H9 (cell line): ENCODE measurements at regions not wholly inside any gene's neighbourhood (a gene's known extent, or its start where the extent isn't known, plus 50 kb on each side); places are given as distances from the start of the nearest gene placed in this dataset.
A peak's percentile ranks its signal among the peaks of the same experiment; 100 is the strongest.

Source experiments
- DNase-seq: peaks from one replicate; pipeline ENCODE4 v3.0.0-alpha.2; 2017
- H2AFZ ChIP-seq: one replicate; pipeline ENCODE4 v1.6.1; 2013; ENCODE audit warnings: mild to moderate bottlenecking, low read length, control low read depth, moderate library complexity
- H2AK5ac ChIP-seq: 2 replicates; pipeline ENCODE4 v1.6.1; 2013; ENCODE audit warnings: low read length, control low read depth, mixed read lengths; ENCODE audit not compliant: insufficient read length
- H2BK120ac ChIP-seq: one replicate; pipeline ENCODE4 v1.6.1; 2013; ENCODE audit warnings: low read depth, mild to moderate bottlenecking, low read length, control low read depth, inconsistent platforms; ENCODE audit not compliant: poor library complexity, severe bottlenecking
- H2BK12ac ChIP-seq: 2 replicates; pipeline ENCODE4 v1.6.1; 2013; ENCODE audit warnings: low read length, control low read depth, mixed read lengths, low read depth; ENCODE audit not compliant: insufficient read length
- H2BK15ac ChIP-seq: 2 replicates; pipeline ENCODE4 v1.6.1; 2013; ENCODE audit warnings: low read depth, low read length, control low read depth
- H2BK20ac ChIP-seq: one replicate; pipeline ENCODE4 v1.6.1; 2013; ENCODE audit warnings: low read depth, mild to moderate bottlenecking, low read length, control low read depth, inconsistent platforms; ENCODE audit not compliant: poor library complexity, severe bottlenecking
- H2BK5ac ChIP-seq: 2 replicates; pipeline ENCODE4 v1.6.1; 2013; ENCODE audit warnings: low read length, control low read depth, mixed read lengths; ENCODE audit not compliant: insufficient read length
- H3K14ac ChIP-seq: 2 replicates; pipeline ENCODE4 v1.6.1; 2013; ENCODE audit warnings: low read length, control low read depth; ENCODE audit not compliant: insufficient read depth
- H3K18ac ChIP-seq: 2 replicates; pipeline ENCODE4 v1.6.1; 2013; ENCODE audit warnings: low read depth, mild to moderate bottlenecking, mixed read lengths, low read length, control low read depth; ENCODE audit not compliant: insufficient read length
- H3K23ac ChIP-seq: 2 replicates; pipeline ENCODE4 v1.6.1; 2013; ENCODE audit warnings: low read length, control low read depth, mixed read lengths, low read depth; ENCODE audit not compliant: insufficient read length
- H3K23me2 ChIP-seq: 2 replicates; pipeline ENCODE4 v1.6.1; 2013; ENCODE audit warnings: low read depth, mild to moderate bottlenecking, mixed read lengths, low read length, control low read depth; ENCODE audit not compliant: insufficient read length, poor library complexity, severe bottlenecking
- H3K27ac ChIP-seq: 2 replicates; pipeline ENCODE4 v1.5.1; 2013; ENCODE audit warnings: low read length, control low read depth, mixed read lengths, low read depth; ENCODE audit not compliant: insufficient read length
- H3K27me3 ChIP-seq: 2 replicates; pipeline ENCODE4 v1.6.1; 2013; ENCODE audit warnings: low read length, control low read depth, inconsistent platforms; ENCODE audit not compliant: insufficient read depth
- H3K4ac ChIP-seq: 2 replicates; pipeline ENCODE4 v1.6.1; 2013; ENCODE audit warnings: low read depth, mild to moderate bottlenecking, control low read depth, inconsistent platforms, low read length, moderate library complexity
- H3K4me1 ChIP-seq: 2 replicates; pipeline ENCODE4 v1.6.1; 2013; ENCODE audit warnings: low read length, control low read depth, inconsistent platforms; ENCODE audit not compliant: insufficient read depth
- H3K4me2 ChIP-seq: 2 replicates; pipeline ENCODE4 v1.6.1; 2013; ENCODE audit warnings: low read length, control low read depth, mixed read lengths; ENCODE audit not compliant: insufficient read length, insufficient read depth
- H3K56ac ChIP-seq: 2 replicates; pipeline ENCODE4 v1.6.1; 2013; ENCODE audit warnings: low read depth, mild to moderate bottlenecking, mixed read lengths, low read length, control low read depth; ENCODE audit not compliant: insufficient read length
- H3K79me1 ChIP-seq: 2 replicates; pipeline ENCODE4 v1.6.1; 2013; ENCODE audit warnings: low read depth, mild to moderate bottlenecking, moderate library complexity, low read length, control low read depth, inconsistent platforms; ENCODE audit not compliant: insufficient read depth, poor library complexity, severe bottlenecking
- H3K79me2 ChIP-seq: 2 replicates; pipeline ENCODE4 v1.6.1; 2013; ENCODE audit warnings: low read length, control low read depth, inconsistent platforms; ENCODE audit not compliant: insufficient read depth
- H3K9ac ChIP-seq: 2 replicates; pipeline ENCODE4 v1.6.1; 2013; ENCODE audit warnings: low read length, control low read depth, mixed read lengths; ENCODE audit not compliant: insufficient read length; ENCODE audit errors: extremely low read depth
- H3K9me3 ChIP-seq: one replicate; pipeline ENCODE4 v1.6.1; 2013; ENCODE audit warnings: low read depth, low read length, inconsistent platforms; ENCODE audit not compliant: control insufficient read depth
- H3T11ph ChIP-seq: one replicate; pipeline ENCODE4 v1.6.1; 2013; ENCODE audit warnings: mild to moderate bottlenecking, low read length, control low read depth, inconsistent platforms
- H4K20me1 ChIP-seq: one replicate; pipeline ENCODE4 v1.6.1; 2013; ENCODE audit not compliant: control insufficient read depth, insufficient read length, insufficient read depth
- H4K5ac ChIP-seq: 2 replicates; pipeline ENCODE4 v1.6.1; 2013; ENCODE audit warnings: low read depth, mild to moderate bottlenecking, mixed read lengths, low read length, control low read depth; ENCODE audit not compliant: insufficient read length
- H4K8ac ChIP-seq: replicated peaks from 2 replicates; pipeline ENCODE4 v1.6.1; 2013; ENCODE audit warnings: low read length, control low read depth, mixed read lengths, low read depth; ENCODE audit not compliant: insufficient read length
- H4K91ac ChIP-seq: 2 replicates; pipeline ENCODE4 v1.6.1; 2013; ENCODE audit warnings: low read depth, mild to moderate bottlenecking, moderate library complexity, mixed read lengths, low read length, control low read depth; ENCODE audit not compliant: insufficient read length
- H3K27ac Mint-ChIP-seq, 3 experiments: 2 replicates in 2 of 3; 3 replicates in 1 of 3; pipeline ENCODE4 v1.8.0; 2020 to 2021; ENCODE audit warnings: mixed read lengths in 3 of 3, mild to moderate bottlenecking in 1 of 3, moderate library complexity in 1 of 3
- H3K27me3 Mint-ChIP-seq: 2 replicates; pipeline ENCODE4 v1.8.0; 2021; ENCODE audit warnings: low read depth, mild to moderate bottlenecking, moderate library complexity, mixed read lengths
- H3K36me3 Mint-ChIP-seq, 3 experiments: 2 replicates in 2 of 3; 3 replicates in 1 of 3; pipeline ENCODE4 v1.8.0; 2020 to 2021; ENCODE audit warnings: low read depth in 3 of 3, mixed read lengths in 3 of 3; ENCODE audit not compliant: insufficient read depth in 1 of 3
- H3K4me1 Mint-ChIP-seq, 2 experiments: 2 replicates each; pipeline ENCODE4 v1.8.0; 2020; ENCODE audit warnings: mixed read lengths in 2 of 2
- H3K4me3 Mint-ChIP-seq, 2 experiments: 2 replicates in 1 of 2; 3 replicates in 1 of 2; pipeline ENCODE4 v1.8.0; 2020 to 2021; ENCODE audit warnings: mild to moderate bottlenecking in 2 of 2, mixed read lengths in 2 of 2, moderate library complexity in 1 of 2
- H3K9me3 Mint-ChIP-seq, 2 experiments: 2 replicates in 1 of 2; 3 replicates in 1 of 2; pipeline ENCODE4 v1.8.0; 2020; ENCODE audit warnings: mild to moderate bottlenecking in 2 of 2, mixed read lengths in 2 of 2, moderate library complexity in 1 of 2
- WGBS: extraction: QIAGEN DNeasy Blood & Tissue Kit; methylation state at CpG from one replicate; pipeline ENCODE4 v1.1.7; 2013; ENCODE audit warnings: missing lambda C conversion rate, low lambda C conversion rate, mixed read lengths; ENCODE audit not compliant: insufficient read length; ENCODE audit errors: extremely low coverage; 5-methylcytosine and 5-hydroxymethylcytosine counted together
- TF ChIP-seq, protein P1 (sequence below): fragments of 200-600 bp; sonication (generic); conservative IDR thresholded peaks from 3 replicates; pipeline ENCODE4 v1.8.0; 2021; ENCODE audit warnings: antibody characterized with exemption, mild to moderate bottlenecking

DNA sequence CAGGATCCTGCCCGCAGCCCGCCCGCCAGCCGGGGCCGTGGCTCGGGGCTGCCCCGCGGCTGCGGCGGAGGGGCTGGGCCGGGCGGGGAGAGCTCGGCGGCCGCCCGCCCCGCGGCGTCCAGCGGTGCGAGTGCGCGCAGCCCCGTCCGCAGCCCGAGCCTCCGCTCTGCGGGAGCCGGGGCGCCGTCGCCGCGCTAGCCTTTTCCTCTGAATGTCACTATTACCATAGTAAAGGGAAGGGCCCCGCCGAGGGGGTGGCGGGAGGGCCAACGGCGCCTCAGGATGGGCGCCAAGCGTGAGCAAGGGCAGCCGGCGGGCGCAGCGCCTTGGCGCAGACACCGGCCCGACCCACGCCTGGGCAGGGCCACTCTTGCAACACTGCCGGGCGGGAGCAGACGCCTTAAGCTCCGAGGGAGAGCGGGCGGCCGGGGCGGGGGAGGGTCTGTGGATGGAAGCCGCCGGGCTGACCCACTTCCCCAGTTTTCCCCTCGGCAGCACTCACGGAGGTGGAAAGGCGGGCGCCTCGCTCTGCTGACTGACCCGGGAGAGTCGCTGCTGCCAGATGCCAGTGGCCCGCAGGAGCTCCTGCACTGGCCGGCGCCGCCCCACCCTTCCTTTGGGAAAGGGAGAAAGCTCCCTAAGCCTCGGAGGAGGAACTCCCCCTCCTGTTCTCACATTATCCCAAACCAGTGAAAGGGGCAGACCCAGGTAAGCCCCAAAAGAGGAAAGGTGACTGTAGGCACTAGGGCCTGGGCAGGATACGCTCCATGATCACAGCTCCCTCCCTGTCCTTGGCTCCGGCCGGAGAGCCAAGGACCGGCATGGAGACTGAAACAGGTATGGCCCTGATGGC lies 329.4 kb downstream of the HNRNPD start:
- Mint-ChIP-seq H3K36me3 (no peaks in the 10 kb centered on the region; a peak in 1 of 7 replicates), H3K9me3 (no peaks in the 10 kb centered on the region), H3K27me3 (peaks cover 61% of the 10 kb centered on the region), H3K4me3 (peak overlapping the region; percentile 68 to 89), H3K4me1 (peaks cover 19 to 20% of the 10 kb centered on the region in 2 experiments), H3K27ac (no peak overlapping the region)
- H2BK12ac ChIP-seq: no peak overlapping the region
- H3K9ac ChIP-seq: peak overlapping the region; percentile 6
- H2AFZ ChIP-seq: no peak overlapping the region
- no peak overlapping the region for H3T11ph ChIP-seq
- no CpG with 5 or more reads among the region's 75 CpGs for WGBS
- DNase-seq: peak; percentile 82
- no peaks in the 10 kb centered on the region for H3K9me3 ChIP-seq
- no peak overlapping the region for H2BK15ac ChIP-seq
- no peak overlapping the region for H2BK20ac ChIP-seq
- no peak overlapping the region for H2BK5ac ChIP-seq
- H3K18ac ChIP-seq: peak overlapping the region; percentile 21
- H2AK5ac ChIP-seq: no peak overlapping the region
- TF ChIP-seq, protein P1, sequence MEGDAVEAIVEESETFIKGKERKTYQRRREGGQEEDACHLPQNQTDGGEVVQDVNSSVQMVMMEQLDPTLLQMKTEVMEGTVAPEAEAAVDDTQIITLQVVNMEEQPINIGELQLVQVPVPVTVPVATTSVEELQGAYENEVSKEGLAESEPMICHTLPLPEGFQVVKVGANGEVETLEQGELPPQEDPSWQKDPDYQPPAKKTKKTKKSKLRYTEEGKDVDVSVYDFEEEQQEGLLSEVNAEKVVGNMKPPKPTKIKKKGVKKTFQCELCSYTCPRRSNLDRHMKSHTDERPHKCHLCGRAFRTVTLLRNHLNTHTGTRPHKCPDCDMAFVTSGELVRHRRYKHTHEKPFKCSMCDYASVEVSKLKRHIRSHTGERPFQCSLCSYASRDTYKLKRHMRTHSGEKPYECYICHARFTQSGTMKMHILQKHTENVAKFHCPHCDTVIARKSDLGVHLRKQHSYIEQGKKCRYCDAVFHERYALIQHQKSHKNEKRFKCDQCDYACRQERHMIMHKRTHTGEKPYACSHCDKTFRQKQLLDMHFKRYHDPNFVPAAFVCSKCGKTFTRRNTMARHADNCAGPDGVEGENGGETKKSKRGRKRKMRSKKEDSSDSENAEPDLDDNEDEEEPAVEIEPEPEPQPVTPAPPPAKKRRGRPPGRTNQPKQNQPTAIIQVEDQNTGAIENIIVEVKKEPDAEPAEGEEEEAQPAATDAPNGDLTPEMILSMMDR: no peak
- H2BK120ac ChIP-seq: no peak overlapping the region
- H3K56ac ChIP-seq: no peak overlapping the region
- no peak overlapping the region for H4K91ac ChIP-seq
- H4K5ac ChIP-seq: no peak overlapping the region
- H3K27me3 ChIP-seq: peaks cover 6% of the 10 kb centered on the region; the same call in 1 of the 2 replicates
- no peak overlapping the region for H4K8ac ChIP-seq
- no peaks in the 10 kb centered on the region; the same call in 1 of the 2 replicates for H3K4me1 ChIP-seq
- no peaks in the 10 kb centered on the region for H3K79me2 ChIP-seq
- H3K79me1 ChIP-seq: no peaks in the 10 kb centered on the region
- no peak overlapping the region for H3K23ac ChIP-seq
- H3K4ac ChIP-seq: no peak overlapping the region
- peak overlapping the region; percentile 39 for H3K14ac ChIP-seq
- no peaks in the 10 kb centered on the region for H4K20me1 ChIP-seq
- no peak overlapping the region for H3K27ac ChIP-seq
- H3K4me2 ChIP-seq: peak overlapping the region; percentile 80
- H3K23me2 ChIP-seq: peaks cover 11% of the 10 kb centered on the region
